ENCODE measurements at regions not wholly inside any gene's neighbourhood (a gene's known extent, or its start where the extent isn't known, plus 50 kb on each side); places are given as distances from the start of the nearest gene placed in this dataset.

GRCh38 chr13:76654263-76654662 is 231.9 kb downstream of the KCTD12 start:
- H3K23ac ChIP-seq (ENCODE audit: insufficient read length), result no peak overlapping the region
- no peak overlapping the region for H3K4me3 ChIP-seq (ENCODE audit: extremely low read depth in 1 of 4, insufficient read depth in 2 of 4, low read depth in 3 of 4, low read length in 4 of 4)
- no peak overlapping the region for H3K4ac ChIP-seq (replicated peaks; ENCODE audit: insufficient read length, low read depth, low read length)
- no peaks in the 10 kb centered on the region for H3K4me1 ChIP-seq (replicated peaks in 1 of 4; ENCODE audit: control insufficient read depth in 3 of 4, insufficient read depth in 4 of 4, low read length in 3 of 4)
- H3K56ac ChIP-seq (replicated peaks; ENCODE audit: insufficient read length, low read depth, low read length), result no peak overlapping the region
- H3K27me3 ChIP-seq (replicated peaks in 1 of 4; ENCODE audit: control insufficient read depth in 3 of 4, extremely low read depth in 1 of 4, insufficient read depth in 3 of 4, low read length in 3 of 4), result no peaks in the 10 kb centered on the region
- no peaks in the 10 kb centered on the region for H3K79me2 ChIP-seq (ENCODE audit: control insufficient read depth in 1 of 2, insufficient read depth in 2 of 2, low read length in 2 of 2)
- FAIRE-seq (no peak), DNase-seq (ENCODE audit: low read depth in 1 of 2, low spot score in 2 of 2) (no peak)
- no peak overlapping the region for H3K27ac ChIP-seq (ENCODE audit: low read depth, low read length)
- H4K5ac ChIP-seq (ENCODE audit: insufficient read length, low read depth, low read length), result no peak overlapping the region
- CTCF ChIA-PET (ENCODE audit: partially characterized antibody), result no interaction called here
- TF ChIP-seq NRF1 (IDR thresholded peaks at IDR 0.05; ENCODE audit: low read depth, low read length), result no peak
- TF ChIP-seq SP1 (IDR thresholded peaks at IDR 0.05; ENCODE audit: low read depth, low read length), result no peak
- no peak for TF ChIP-seq JUND (IDR thresholded peaks at IDR 0.05; ENCODE audit: low read length)
- no peak for TF ChIP-seq GTF2F1 (IDR thresholded peaks at IDR 0.05; ENCODE audit: borderline replicate concordance, low read depth, low read length)
- no peaks in the 10 kb centered on the region for H4K20me1 ChIP-seq (replicated peaks in 1 of 2; ENCODE audit: control insufficient read depth in 1 of 2, insufficient read depth in 2 of 2, low read length in 2 of 2)
- no peak overlapping the region for H2BK20ac ChIP-seq (ENCODE audit: low read length)
- no peak overlapping the region for H2BK15ac ChIP-seq (ENCODE audit: low read length)
- H3K79me1 ChIP-seq (ENCODE audit: low read depth, low read length), result no peaks in the 10 kb centered on the region
- 93% methylated on average over 2 of the region's 2 CpGs; no CpG with 5 or more reads in 1 of the 2 experiments for WGBS, 2 experiments (ENCODE audit: extremely low coverage in 1 of 2, insufficient coverage in 1 of 2, insufficient read length in 1 of 2, insufficient replicate concordance in 2 of 2, low coverage in 1 of 2, low lambda C conversion rate in 2 of 2, missing lambda C conversion rate in 1 of 2)
- no peak overlapping the region for H4K91ac ChIP-seq (replicated peaks; ENCODE audit: insufficient read length, low read length)
- H2BK12ac ChIP-seq (ENCODE audit: low read depth, low read length), result no peak overlapping the region
- no peak overlapping the region for H3K4me2 ChIP-seq (ENCODE audit: insufficient read depth in 1 of 2, low read depth in 2 of 2, low read length in 2 of 2)
- no peak overlapping the region for H3K18ac ChIP-seq (ENCODE audit: extremely low read depth, low read length)
- H2AFZ ChIP-seq (ENCODE audit: low read length), result no peak overlapping the region
- H2AK5ac ChIP-seq (ENCODE audit: low read depth, low read length), result no peak overlapping the region
- H3K9ac ChIP-seq (replicated peaks in 1 of 4; ENCODE audit: extremely low read depth in 1 of 4, low read depth in 3 of 4, low read length in 3 of 4), result no peak overlapping the region
- POLR2A ChIA-PET (ENCODE audit: partially characterized antibody), result no interaction called here
- no peak overlapping the region for H4K8ac ChIP-seq (ENCODE audit: extremely low read depth, insufficient read depth, low read length)
- no peak overlapping the region for H3K14ac ChIP-seq (ENCODE audit: insufficient read length)
- no peak overlapping the region for H2BK5ac ChIP-seq (ENCODE audit: low read depth, low read length)
- H3K9me3 ChIP-seq (ENCODE audit: insufficient read depth in 2 of 2, low read depth in 1 of 2, low read length in 1 of 2), result no peaks in the 10 kb centered on the region
- H3K23me2 ChIP-seq (ENCODE audit: low read depth, low read length), result no peaks in the 10 kb centered on the region
- no peak overlapping the region for H2BK120ac ChIP-seq (replicated peaks; ENCODE audit: low read depth, low read length)
- H3K36me3 ChIP-seq (ENCODE audit: control insufficient read depth in 2 of 4, insufficient read depth in 4 of 4, low read length in 3 of 4), result no peaks in the 10 kb centered on the region

Data from H1 (cell line).